Body of pancreas (tissue), 4 donors: ENCODE measurements at regions not wholly inside any gene's neighbourhood (a gene's known extent, or its start where the extent isn't known, plus 50 kb on each side); places are given as distances from the start of the nearest gene placed in this dataset.

Source experiments
- POLR2A ChIP-seq, 3 donors: fragments of 450-650 bp; IDR thresholded peaks; one replicate each; pipeline ENCODE4 v1.6.1; 2016; ENCODE audit warnings: antibody characterized with exemption in 3 of 3, mild to moderate bottlenecking in 2 of 3
- TF ChIP-seq, protein P1 (sequence below), 7 experiments: fragments of 450-650 bp in 4 of 7; fragments of 200-600 bp in 3 of 7; sonication (generic) in 3 of 7; IDR thresholded peaks; one replicate each; pipeline ENCODE4 v1.5.1; 2016 to 2019; ENCODE audit warnings: antibody characterized with exemption in 7 of 7

DNA sequence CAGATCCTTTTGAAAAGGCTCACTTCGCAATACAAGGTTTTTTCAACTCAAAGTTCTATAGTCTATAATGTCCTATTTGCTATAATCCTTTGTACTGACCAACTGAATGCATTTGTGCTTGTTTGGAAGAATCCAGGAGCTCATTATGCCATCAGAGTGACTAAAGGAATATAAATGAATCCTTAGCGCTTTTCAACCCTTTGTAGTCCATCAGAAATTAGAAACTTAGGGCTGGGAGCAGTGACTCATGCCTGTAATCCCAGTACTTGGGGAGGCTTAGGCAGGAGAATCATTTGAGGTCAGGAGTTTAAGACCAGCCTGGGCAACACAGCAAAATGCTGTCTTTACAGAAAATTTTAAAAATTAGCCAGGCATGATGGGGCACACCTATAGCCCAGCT, 330.2 kb upstream of the CHAC2 start:
- TF ChIP-seq, protein P1, sequence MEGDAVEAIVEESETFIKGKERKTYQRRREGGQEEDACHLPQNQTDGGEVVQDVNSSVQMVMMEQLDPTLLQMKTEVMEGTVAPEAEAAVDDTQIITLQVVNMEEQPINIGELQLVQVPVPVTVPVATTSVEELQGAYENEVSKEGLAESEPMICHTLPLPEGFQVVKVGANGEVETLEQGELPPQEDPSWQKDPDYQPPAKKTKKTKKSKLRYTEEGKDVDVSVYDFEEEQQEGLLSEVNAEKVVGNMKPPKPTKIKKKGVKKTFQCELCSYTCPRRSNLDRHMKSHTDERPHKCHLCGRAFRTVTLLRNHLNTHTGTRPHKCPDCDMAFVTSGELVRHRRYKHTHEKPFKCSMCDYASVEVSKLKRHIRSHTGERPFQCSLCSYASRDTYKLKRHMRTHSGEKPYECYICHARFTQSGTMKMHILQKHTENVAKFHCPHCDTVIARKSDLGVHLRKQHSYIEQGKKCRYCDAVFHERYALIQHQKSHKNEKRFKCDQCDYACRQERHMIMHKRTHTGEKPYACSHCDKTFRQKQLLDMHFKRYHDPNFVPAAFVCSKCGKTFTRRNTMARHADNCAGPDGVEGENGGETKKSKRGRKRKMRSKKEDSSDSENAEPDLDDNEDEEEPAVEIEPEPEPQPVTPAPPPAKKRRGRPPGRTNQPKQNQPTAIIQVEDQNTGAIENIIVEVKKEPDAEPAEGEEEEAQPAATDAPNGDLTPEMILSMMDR (IDR thresholded peaks at IDR 0.05), result no peak
- TF ChIP-seq POLR2A (IDR thresholded peaks at IDR 0.05), result no peak
